H9 (cell line): ENCODE measurements at regions not wholly inside any gene's neighbourhood (a gene's known extent, or its start where the extent isn't known, plus 50 kb on each side); places are given as distances from the start of the nearest gene placed in this dataset.

Experiments
- DNase-seq: peaks from one replicate; pipeline ENCODE4 v3.0.0-alpha.2; 2017
- H2AFZ ChIP-seq: one replicate; pipeline ENCODE4 v1.6.1; 2013; ENCODE audit warnings: mild to moderate bottlenecking, low read length, control low read depth, moderate library complexity
- H2AK5ac ChIP-seq: 2 replicates; pipeline ENCODE4 v1.6.1; 2013; ENCODE audit warnings: low read length, control low read depth, mixed read lengths; ENCODE audit not compliant: insufficient read length
- H2BK120ac ChIP-seq: one replicate; pipeline ENCODE4 v1.6.1; 2013; ENCODE audit warnings: low read depth, mild to moderate bottlenecking, low read length, control low read depth, inconsistent platforms; ENCODE audit not compliant: poor library complexity, severe bottlenecking
- H2BK12ac ChIP-seq: 2 replicates; pipeline ENCODE4 v1.6.1; 2013; ENCODE audit warnings: low read length, control low read depth, mixed read lengths, low read depth; ENCODE audit not compliant: insufficient read length
- H2BK15ac ChIP-seq: 2 replicates; pipeline ENCODE4 v1.6.1; 2013; ENCODE audit warnings: low read depth, low read length, control low read depth
- H2BK20ac ChIP-seq: one replicate; pipeline ENCODE4 v1.6.1; 2013; ENCODE audit warnings: low read depth, mild to moderate bottlenecking, low read length, control low read depth, inconsistent platforms; ENCODE audit not compliant: poor library complexity, severe bottlenecking
- H2BK5ac ChIP-seq: 2 replicates; pipeline ENCODE4 v1.6.1; 2013; ENCODE audit warnings: low read length, control low read depth, mixed read lengths; ENCODE audit not compliant: insufficient read length
- H3K14ac ChIP-seq: 2 replicates; pipeline ENCODE4 v1.6.1; 2013; ENCODE audit warnings: low read length, control low read depth; ENCODE audit not compliant: insufficient read depth
- H3K18ac ChIP-seq: 2 replicates; pipeline ENCODE4 v1.6.1; 2013; ENCODE audit warnings: low read depth, mild to moderate bottlenecking, mixed read lengths, low read length, control low read depth; ENCODE audit not compliant: insufficient read length
- H3K23ac ChIP-seq: 2 replicates; pipeline ENCODE4 v1.6.1; 2013; ENCODE audit warnings: low read length, control low read depth, mixed read lengths, low read depth; ENCODE audit not compliant: insufficient read length
- H3K23me2 ChIP-seq: 2 replicates; pipeline ENCODE4 v1.6.1; 2013; ENCODE audit warnings: low read depth, mild to moderate bottlenecking, mixed read lengths, low read length, control low read depth; ENCODE audit not compliant: insufficient read length, poor library complexity, severe bottlenecking
- H3K27ac ChIP-seq: 2 replicates; pipeline ENCODE4 v1.5.1; 2013; ENCODE audit warnings: low read length, control low read depth, mixed read lengths, low read depth; ENCODE audit not compliant: insufficient read length
- H3K27me3 ChIP-seq: 2 replicates; pipeline ENCODE4 v1.6.1; 2013; ENCODE audit warnings: low read length, control low read depth, inconsistent platforms; ENCODE audit not compliant: insufficient read depth
- H3K4ac ChIP-seq: 2 replicates; pipeline ENCODE4 v1.6.1; 2013; ENCODE audit warnings: low read depth, mild to moderate bottlenecking, control low read depth, inconsistent platforms, low read length, moderate library complexity
- H3K4me1 ChIP-seq: 2 replicates; pipeline ENCODE4 v1.6.1; 2013; ENCODE audit warnings: low read length, control low read depth, inconsistent platforms; ENCODE audit not compliant: insufficient read depth
- H3K4me2 ChIP-seq: 2 replicates; pipeline ENCODE4 v1.6.1; 2013; ENCODE audit warnings: low read length, control low read depth, mixed read lengths; ENCODE audit not compliant: insufficient read length, insufficient read depth
- H3K56ac ChIP-seq: 2 replicates; pipeline ENCODE4 v1.6.1; 2013; ENCODE audit warnings: low read depth, mild to moderate bottlenecking, mixed read lengths, low read length, control low read depth; ENCODE audit not compliant: insufficient read length
- H3K79me1 ChIP-seq: 2 replicates; pipeline ENCODE4 v1.6.1; 2013; ENCODE audit warnings: low read depth, mild to moderate bottlenecking, moderate library complexity, low read length, control low read depth, inconsistent platforms; ENCODE audit not compliant: insufficient read depth, poor library complexity, severe bottlenecking
- H3K79me2 ChIP-seq: 2 replicates; pipeline ENCODE4 v1.6.1; 2013; ENCODE audit warnings: low read length, control low read depth, inconsistent platforms; ENCODE audit not compliant: insufficient read depth
- H3K9ac ChIP-seq: 2 replicates; pipeline ENCODE4 v1.6.1; 2013; ENCODE audit warnings: low read length, control low read depth, mixed read lengths; ENCODE audit not compliant: insufficient read length; ENCODE audit errors: extremely low read depth
- H3K9me3 ChIP-seq: one replicate; pipeline ENCODE4 v1.6.1; 2013; ENCODE audit warnings: low read depth, low read length, inconsistent platforms; ENCODE audit not compliant: control insufficient read depth
- H3T11ph ChIP-seq: one replicate; pipeline ENCODE4 v1.6.1; 2013; ENCODE audit warnings: mild to moderate bottlenecking, low read length, control low read depth, inconsistent platforms
- H4K20me1 ChIP-seq: one replicate; pipeline ENCODE4 v1.6.1; 2013; ENCODE audit not compliant: control insufficient read depth, insufficient read length, insufficient read depth
- H4K5ac ChIP-seq: 2 replicates; pipeline ENCODE4 v1.6.1; 2013; ENCODE audit warnings: low read depth, mild to moderate bottlenecking, mixed read lengths, low read length, control low read depth; ENCODE audit not compliant: insufficient read length
- H4K8ac ChIP-seq: replicated peaks from 2 replicates; pipeline ENCODE4 v1.6.1; 2013; ENCODE audit warnings: low read length, control low read depth, mixed read lengths, low read depth; ENCODE audit not compliant: insufficient read length
- H4K91ac ChIP-seq: 2 replicates; pipeline ENCODE4 v1.6.1; 2013; ENCODE audit warnings: low read depth, mild to moderate bottlenecking, moderate library complexity, mixed read lengths, low read length, control low read depth; ENCODE audit not compliant: insufficient read length
- H3K27ac Mint-ChIP-seq, 3 experiments: 2 replicates in 2 of 3; 3 replicates in 1 of 3; pipeline ENCODE4 v1.8.0; 2020 to 2021; ENCODE audit warnings: mixed read lengths in 3 of 3, mild to moderate bottlenecking in 1 of 3, moderate library complexity in 1 of 3
- H3K27me3 Mint-ChIP-seq: 2 replicates; pipeline ENCODE4 v1.8.0; 2021; ENCODE audit warnings: low read depth, mild to moderate bottlenecking, moderate library complexity, mixed read lengths
- H3K36me3 Mint-ChIP-seq, 3 experiments: 2 replicates in 2 of 3; 3 replicates in 1 of 3; pipeline ENCODE4 v1.8.0; 2020 to 2021; ENCODE audit warnings: low read depth in 3 of 3, mixed read lengths in 3 of 3; ENCODE audit not compliant: insufficient read depth in 1 of 3
- H3K4me1 Mint-ChIP-seq, 2 experiments: 2 replicates each; pipeline ENCODE4 v1.8.0; 2020; ENCODE audit warnings: mixed read lengths in 2 of 2
- H3K4me3 Mint-ChIP-seq, 2 experiments: 2 replicates in 1 of 2; 3 replicates in 1 of 2; pipeline ENCODE4 v1.8.0; 2020 to 2021; ENCODE audit warnings: mild to moderate bottlenecking in 2 of 2, mixed read lengths in 2 of 2, moderate library complexity in 1 of 2
- H3K9me3 Mint-ChIP-seq, 2 experiments: 2 replicates in 1 of 2; 3 replicates in 1 of 2; pipeline ENCODE4 v1.8.0; 2020; ENCODE audit warnings: mild to moderate bottlenecking in 2 of 2, mixed read lengths in 2 of 2, moderate library complexity in 1 of 2
- CTCF ChIP-seq: fragments of 200-600 bp; sonication (generic); conservative IDR thresholded peaks from 3 replicates; pipeline ENCODE4 v1.8.0; 2021; ENCODE audit warnings: antibody characterized with exemption, mild to moderate bottlenecking
- WGBS: extraction: QIAGEN DNeasy Blood & Tissue Kit; methylation state at CpG from one replicate; pipeline ENCODE4 v1.1.7; 2013; ENCODE audit warnings: missing lambda C conversion rate, low lambda C conversion rate, mixed read lengths; ENCODE audit not compliant: insufficient read length; ENCODE audit errors: extremely low coverage; 5-methylcytosine and 5-hydroxymethylcytosine counted together

GRCh38 chr2:35887146-35887545 is 468.4 kb upstream of the CRIM1 start:
- no peak overlapping the region for H4K8ac ChIP-seq
- no peak overlapping the region for H3K14ac ChIP-seq
- peaks cover 4 to 5% of the 10 kb centered on the region in 2 experiments; a peak in 2 of 4 replicates for H3K4me1 Mint-ChIP-seq
- no peaks in the 10 kb centered on the region for H3K27me3 Mint-ChIP-seq
- no peak overlapping the region for H3K23ac ChIP-seq
- H3K79me1 ChIP-seq = no peaks in the 10 kb centered on the region
- no peaks in the 10 kb centered on the region for H3K4me1 ChIP-seq
- H3K9me3 Mint-ChIP-seq = peaks cover 2 to 5% of the 10 kb centered on the region in 2 experiments; a peak in 3 of 5 replicates
- no peak for TF ChIP-seq CTCF
- no peak for DNase-seq
- no peaks in the 10 kb centered on the region for H3K27me3 ChIP-seq
- no peak overlapping the region for H3K18ac ChIP-seq
- no peaks in the 10 kb centered on the region; a peak in 1 of 7 replicates for H3K36me3 Mint-ChIP-seq
- H3K9ac ChIP-seq = no peak overlapping the region
- H2AFZ ChIP-seq = no peak overlapping the region
- H2BK20ac ChIP-seq = no peak overlapping the region
- H2BK12ac ChIP-seq = no peak overlapping the region
- H3K4ac ChIP-seq = no peak overlapping the region
- WGBS = no CpG with 5 or more reads among the region's 7 CpGs
- H2BK15ac ChIP-seq = no peak overlapping the region
- no peak overlapping the region for H3T11ph ChIP-seq
- H4K91ac ChIP-seq = no peak overlapping the region
- no peaks in the 10 kb centered on the region for H3K23me2 ChIP-seq
- no peak overlapping the region for H3K27ac ChIP-seq
- no peak overlapping the region for H3K4me3 Mint-ChIP-seq
- no peak overlapping the region for H2BK120ac ChIP-seq
- H3K4me2 ChIP-seq = no peak overlapping the region
- H4K20me1 ChIP-seq = no peaks in the 10 kb centered on the region
- H3K79me2 ChIP-seq = no peaks in the 10 kb centered on the region
- no peak overlapping the region for H3K56ac ChIP-seq
- H2BK5ac ChIP-seq = no peak overlapping the region
- no peaks in the 10 kb centered on the region for H3K9me3 ChIP-seq
- H3K27ac Mint-ChIP-seq = no peak overlapping the region; a peak in 1 of 7 replicates
- no peak overlapping the region for H2AK5ac ChIP-seq
- no peak overlapping the region for H4K5ac ChIP-seq
